DND-41 (cell line): ENCODE measurements at regions not wholly inside any gene's neighbourhood (a gene's known extent, or its start where the extent isn't known, plus 50 kb on each side); places are given as distances from the start of the nearest gene placed in this dataset.

Source experiments
- ATAC-seq: fragments of 200-7000 bp; cut with Tn5 transposase; 3 replicates; pipeline ENCODE4 v1.9.1; 2021; ENCODE audit warnings: low read depth; ENCODE audit not compliant: insufficient read depth
- DNase-seq: peaks from one replicate; pipeline ENCODE4 v3.0.0-alpha.2; 2020
- H2AFZ ChIP-seq: 2 replicates; pipeline ENCODE4 v1.6.0; 2012; ENCODE audit warnings: low read depth, low read length
- H3K27ac ChIP-seq: 2 replicates; pipeline ENCODE4 v1.5.1; 2012; ENCODE audit warnings: low read length, inconsistent platforms
- H3K27me3 ChIP-seq: fragments of 200-600 bp; sonication (generic); 2 replicates; pipeline ENCODE4 v1.6.0; 2012; ENCODE audit warnings: low read length, mild to moderate bottlenecking, inconsistent platforms; ENCODE audit not compliant: insufficient read depth, poor library complexity
- H3K36me3 ChIP-seq: 2 replicates; pipeline ENCODE4 v1.5.1; 2012; ENCODE audit warnings: low read length, inconsistent platforms; ENCODE audit not compliant: insufficient read depth
- H3K4me1 ChIP-seq: 2 replicates; pipeline ENCODE4 v1.5.1; 2012; ENCODE audit warnings: mild to moderate bottlenecking, low read length; ENCODE audit not compliant: insufficient read depth
- H3K4me2 ChIP-seq: 2 replicates; pipeline ENCODE4 v1.6.0; 2012; ENCODE audit warnings: mild to moderate bottlenecking, moderate library complexity, low read length, inconsistent platforms; ENCODE audit not compliant: insufficient read depth
- H3K4me3 ChIP-seq, 2 experiments: fragments of 200-600 bp in 1 of 2; shearing (Covaris generic) in 1 of 2; 2 replicates each; pipeline ENCODE4 v1.5.1; 2012 to 2016; ENCODE audit warnings: inconsistent platforms in 2 of 2, low read length in 2 of 2, mild to moderate bottlenecking in 2 of 2, low read depth in 1 of 2, moderate library complexity in 1 of 2
- H3K79me2 ChIP-seq: 2 replicates; pipeline ENCODE4 v1.6.0; 2012; ENCODE audit warnings: low read length, inconsistent platforms; ENCODE audit not compliant: insufficient read depth
- H3K9ac ChIP-seq: 2 replicates; pipeline ENCODE4 v1.6.0; 2012; ENCODE audit warnings: low read depth, mild to moderate bottlenecking, inconsistent platforms, low read length, moderate library complexity
- H3K9me3 ChIP-seq: 2 replicates; pipeline ENCODE4 v1.5.1; 2012; ENCODE audit warnings: low read length, moderate library complexity, mild to moderate bottlenecking, inconsistent platforms; ENCODE audit not compliant: insufficient read depth, severe bottlenecking
- H4K20me1 ChIP-seq: 2 replicates; pipeline ENCODE4 v1.6.0; 2012; ENCODE audit warnings: low read length; ENCODE audit not compliant: insufficient read depth
- EZH2 ChIP-seq: IDR thresholded peaks from 3 replicates; pipeline ENCODE4 v1.6.1; 2012; ENCODE audit warnings: borderline replicate concordance, low read depth, mild to moderate bottlenecking, moderate library complexity, low read length, inconsistent platforms; ENCODE audit not compliant: severe bottlenecking
- TF ChIP-seq, protein P1 (sequence below): IDR thresholded peaks from 2 replicates; pipeline ENCODE4 v1.5.1; 2012; ENCODE audit warnings: borderline replicate concordance, low read length, moderate library complexity, mild to moderate bottlenecking; ENCODE audit not compliant: poor library complexity, severe bottlenecking; ENCODE audit errors: extremely low read depth

- H3K4me2 ChIP-seq: no peak overlapping the region
- H3K27ac ChIP-seq: no peak overlapping the region
Observed at GRCh38 chr17:37841232-37841631, 83.0 kb upstream of the TBC1D3K start.

DNA sequence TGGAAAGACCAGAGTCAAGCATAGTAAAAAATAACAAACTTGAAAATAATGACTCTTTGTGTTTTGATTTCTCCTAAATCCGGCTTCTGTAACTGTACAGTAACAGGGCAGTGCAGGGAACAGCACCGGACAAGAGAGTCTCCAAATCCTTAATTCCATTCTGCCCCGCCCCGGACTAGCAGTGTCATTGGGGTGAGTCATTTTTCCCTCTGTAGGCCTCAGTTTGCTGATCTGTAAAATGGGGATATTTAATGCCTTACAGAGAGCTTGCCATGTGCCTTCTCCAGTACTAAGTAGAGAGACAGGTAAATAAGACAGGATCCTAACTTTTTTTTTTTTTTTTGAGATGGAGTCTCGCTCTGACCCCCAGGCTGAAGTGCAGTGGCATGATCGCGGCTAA is 83.6 kb upstream of the TBC1D3K start:
- Histone ChIP-seq H3K27me3 (peaks cover 15% of the 10 kb centered on the region), H4K20me1 (no peaks in the 10 kb centered on the region), H3K79me2 (no peaks in the 10 kb centered on the region), H3K4me3 (no peak overlapping the region), H3K4me2 (no peak overlapping the region), H3K9me3 (no peaks in the 10 kb centered on the region), H3K9ac (no peak overlapping the region), H3K27ac (no peak overlapping the region), H2AFZ (no peak overlapping the region), H3K36me3 (no peaks in the 10 kb centered on the region), H3K4me1 (no peaks in the 10 kb centered on the region)
- no peak for ATAC-seq
- TF ChIP-seq, protein P1, sequence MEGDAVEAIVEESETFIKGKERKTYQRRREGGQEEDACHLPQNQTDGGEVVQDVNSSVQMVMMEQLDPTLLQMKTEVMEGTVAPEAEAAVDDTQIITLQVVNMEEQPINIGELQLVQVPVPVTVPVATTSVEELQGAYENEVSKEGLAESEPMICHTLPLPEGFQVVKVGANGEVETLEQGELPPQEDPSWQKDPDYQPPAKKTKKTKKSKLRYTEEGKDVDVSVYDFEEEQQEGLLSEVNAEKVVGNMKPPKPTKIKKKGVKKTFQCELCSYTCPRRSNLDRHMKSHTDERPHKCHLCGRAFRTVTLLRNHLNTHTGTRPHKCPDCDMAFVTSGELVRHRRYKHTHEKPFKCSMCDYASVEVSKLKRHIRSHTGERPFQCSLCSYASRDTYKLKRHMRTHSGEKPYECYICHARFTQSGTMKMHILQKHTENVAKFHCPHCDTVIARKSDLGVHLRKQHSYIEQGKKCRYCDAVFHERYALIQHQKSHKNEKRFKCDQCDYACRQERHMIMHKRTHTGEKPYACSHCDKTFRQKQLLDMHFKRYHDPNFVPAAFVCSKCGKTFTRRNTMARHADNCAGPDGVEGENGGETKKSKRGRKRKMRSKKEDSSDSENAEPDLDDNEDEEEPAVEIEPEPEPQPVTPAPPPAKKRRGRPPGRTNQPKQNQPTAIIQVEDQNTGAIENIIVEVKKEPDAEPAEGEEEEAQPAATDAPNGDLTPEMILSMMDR: no peak
- TF ChIP-seq EZH2: no peak
- DNase-seq: no peak

More at GRCh38 chr17:37841232-37841631, 83.0 kb upstream of the TBC1D3K start:
- H3K4me1 ChIP-seq: no peaks in the 10 kb centered on the region
- H3K27me3 ChIP-seq: peaks cover 12% of the 10 kb centered on the region
- DNase-seq: no peak
- H2AFZ ChIP-seq: no peak overlapping the region
- H4K20me1 ChIP-seq: no peaks in the 10 kb centered on the region
- no peak overlapping the region for H3K9ac ChIP-seq
- ATAC-seq: no peak
- H3K36me3 ChIP-seq: no peaks in the 10 kb centered on the region
- no peak overlapping the region for H3K4me3 ChIP-seq
- no peak for TF ChIP-seq EZH2
- TF ChIP-seq, protein P1: no peak
- no peaks in the 10 kb centered on the region for H3K9me3 ChIP-seq
- H3K79me2 ChIP-seq: no peaks in the 10 kb centered on the region

DNA sequence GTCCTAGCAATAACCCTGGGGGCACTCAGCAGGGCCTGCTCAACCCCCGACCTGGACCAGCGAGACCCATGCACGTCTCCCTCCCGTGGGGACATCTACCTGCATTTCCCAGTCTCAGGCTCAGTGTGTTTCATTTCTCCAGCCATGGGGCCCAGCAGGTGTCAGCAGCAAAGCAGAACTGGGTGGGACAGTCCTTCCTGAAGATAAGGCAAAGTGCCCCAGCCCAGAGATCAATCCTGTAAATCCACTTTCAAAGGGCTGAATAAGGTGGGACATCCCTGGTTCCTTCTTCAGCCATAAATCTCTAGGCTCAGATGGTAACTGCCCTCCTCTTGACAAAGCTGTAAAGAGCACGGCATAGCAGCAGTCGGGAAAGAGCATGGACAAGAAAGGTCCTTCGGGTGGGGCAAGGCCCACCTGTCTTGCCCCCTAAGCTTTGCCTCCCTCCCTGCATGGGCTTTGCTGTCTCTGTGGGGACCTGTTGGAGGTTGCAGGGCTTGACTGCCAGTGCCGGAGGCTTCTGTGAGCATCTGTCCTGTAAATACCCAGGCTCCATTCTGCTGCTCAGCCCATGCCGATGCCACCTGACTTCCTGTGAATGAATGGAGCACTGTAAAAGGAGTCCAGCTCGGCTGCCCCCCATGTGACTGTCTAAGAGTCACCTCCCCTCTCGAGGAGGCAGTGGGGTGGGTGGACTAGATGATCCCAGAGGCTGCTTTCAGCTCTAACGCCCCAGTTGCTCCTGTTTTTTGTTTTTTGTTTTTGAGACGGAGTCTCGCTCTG is 84.8 kb upstream of the TBC1D3K start:
- H3K4me2 ChIP-seq: no peak overlapping the region
- H3K4me3 ChIP-seq: no peak overlapping the region
- TF ChIP-seq, protein P1: no peak
- no peak for TF ChIP-seq EZH2
- peaks cover 18% of the 10 kb centered on the region for H3K27me3 ChIP-seq
- no peaks in the 10 kb centered on the region for H3K36me3 ChIP-seq
- H3K9me3 ChIP-seq: no peaks in the 10 kb centered on the region
- ATAC-seq: no peak
- H3K9ac ChIP-seq: no peak overlapping the region
- H3K4me1 ChIP-seq: no peaks in the 10 kb centered on the region
- H3K27ac ChIP-seq: no peak overlapping the region
- H4K20me1 ChIP-seq: no peaks in the 10 kb centered on the region
- DNase-seq: no peak
- H3K79me2 ChIP-seq: no peaks in the 10 kb centered on the region
- H2AFZ ChIP-seq: no peak overlapping the region
